ENCODE measurements at regions not wholly inside any gene's neighbourhood (a gene's known extent, or its start where the extent isn't known, plus 50 kb on each side); places are given as distances from the start of the nearest gene placed in this dataset.

GRCh38 chr2:60094450-60094929 is 459.0 kb downstream of the BCL11A start:
- DNase-seq: no peak

GRCh38 chr2:60092781-60093180 is 460.7 kb downstream of the BCL11A start:
- no peak for DNase-seq

GRCh38 chr2:60091894-60092293 is 461.6 kb downstream of the BCL11A start:
- no peak for DNase-seq

GRCh38 chr2:60091266-60091665 is 462.2 kb downstream of the BCL11A start:
- no peak for DNase-seq

GRCh38 chr2:60079562-60079961 is 473.9 kb downstream of the BCL11A start:
- no peak for DNase-seq

- DNase-seq: no peak
Measured at GRCh38 chr2:60075048-60075447, 478.4 kb downstream of the BCL11A start.

GRCh38 chr2:60073201-60073600 is 480.3 kb downstream of the BCL11A start:
- DNase-seq: no peak

GRCh38 chr2:60072609-60073008 is 480.8 kb downstream of the BCL11A start:
- DNase-seq: no peak

GRCh38 chr2:60071490-60071831 is 482.0 kb downstream of the BCL11A start:
- no peak for DNase-seq

- DNase-seq: no peak
Measured at GRCh38 chr2:60070736-60071489, 482.5 kb downstream of the BCL11A start.

- DNase-seq: no peak
Measured at GRCh38 chr2:60070196-60070595, 483.3 kb downstream of the BCL11A start.

GRCh38 chr2:60068755-60069154 is 484.7 kb downstream of the BCL11A start:
- no peak for DNase-seq

- no peak for DNase-seq
Measured at GRCh38 chr2:60067006-60067405, 486.4 kb downstream of the BCL11A start.

- DNase-seq: no peak
Measured at GRCh38 chr2:60066096-60066839, 487.2 kb downstream of the BCL11A start.

- no peak for DNase-seq
Measured at GRCh38 chr2:60064687-60065389, 488.6 kb downstream of the BCL11A start.

GRCh38 chr2:60058781-60059180 is 494.7 kb downstream of the BCL11A start:
- DNase-seq: no peak

- no peak for DNase-seq
Measured at GRCh38 chr2:60054571-60055340, 498.7 kb downstream of the BCL11A start.

- DNase-seq: no peak
Measured at GRCh38 chr2:60053791-60054190, 499.7 kb downstream of the BCL11A start.

- no peak for DNase-seq
Measured at GRCh38 chr2:60052601-60053000, 500.9 kb downstream of the BCL11A start.

GRCh38 chr2:60051991-60052390 is 501.5 kb downstream of the BCL11A start:
- no peak for DNase-seq

- no peak for DNase-seq
Measured at GRCh38 chr2:60047944-60048525, 505.4 kb downstream of the BCL11A start.

GRCh38 chr2:60047347-60047746 is 506.1 kb downstream of the BCL11A start:
- no peak for DNase-seq

- DNase-seq: no peak
Measured at GRCh38 chr2:60046529-60046928, 506.9 kb downstream of the BCL11A start.
